DOHH2 (cell line): ENCODE measurements at regions not wholly inside any gene's neighbourhood (a gene's known extent, or its start where the extent isn't known, plus 50 kb on each side); places are given as distances from the start of the nearest gene placed in this dataset.

Source experiments
- EZH2phosphoT487 ChIP-seq: fragments of 200-600 bp; sonication (generic); IDR thresholded peaks from 2 replicates; pipeline ENCODE4 v1.6.1; 2017; ENCODE audit warnings: borderline replicate concordance, mild to moderate bottlenecking, antibody characterized with exemption, low read length, moderate library complexity, mixed read lengths
- TF ChIP-seq, protein P1 (sequence below): fragments of 200-600 bp; sonication (generic); IDR thresholded peaks from one replicate; pipeline ENCODE4 v1.5.1; 2014; ENCODE audit warnings: antibody characterized with exemption, mild to moderate bottlenecking, low read depth, low read length; ENCODE audit not compliant: poor library complexity, severe bottlenecking

- TF ChIP-seq, protein P1, sequence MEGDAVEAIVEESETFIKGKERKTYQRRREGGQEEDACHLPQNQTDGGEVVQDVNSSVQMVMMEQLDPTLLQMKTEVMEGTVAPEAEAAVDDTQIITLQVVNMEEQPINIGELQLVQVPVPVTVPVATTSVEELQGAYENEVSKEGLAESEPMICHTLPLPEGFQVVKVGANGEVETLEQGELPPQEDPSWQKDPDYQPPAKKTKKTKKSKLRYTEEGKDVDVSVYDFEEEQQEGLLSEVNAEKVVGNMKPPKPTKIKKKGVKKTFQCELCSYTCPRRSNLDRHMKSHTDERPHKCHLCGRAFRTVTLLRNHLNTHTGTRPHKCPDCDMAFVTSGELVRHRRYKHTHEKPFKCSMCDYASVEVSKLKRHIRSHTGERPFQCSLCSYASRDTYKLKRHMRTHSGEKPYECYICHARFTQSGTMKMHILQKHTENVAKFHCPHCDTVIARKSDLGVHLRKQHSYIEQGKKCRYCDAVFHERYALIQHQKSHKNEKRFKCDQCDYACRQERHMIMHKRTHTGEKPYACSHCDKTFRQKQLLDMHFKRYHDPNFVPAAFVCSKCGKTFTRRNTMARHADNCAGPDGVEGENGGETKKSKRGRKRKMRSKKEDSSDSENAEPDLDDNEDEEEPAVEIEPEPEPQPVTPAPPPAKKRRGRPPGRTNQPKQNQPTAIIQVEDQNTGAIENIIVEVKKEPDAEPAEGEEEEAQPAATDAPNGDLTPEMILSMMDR, result no peak
- TF ChIP-seq EZH2phosphoT487, result no peak
Measured at GRCh38 chr14:50018933-50019210, 97.5 kb downstream of the VCPKMT start.
